ENCODE measurements at regions not wholly inside any gene's neighbourhood (a gene's known extent, or its start where the extent isn't known, plus 50 kb on each side); places are given as distances from the start of the nearest gene placed in this dataset.

DNA sequence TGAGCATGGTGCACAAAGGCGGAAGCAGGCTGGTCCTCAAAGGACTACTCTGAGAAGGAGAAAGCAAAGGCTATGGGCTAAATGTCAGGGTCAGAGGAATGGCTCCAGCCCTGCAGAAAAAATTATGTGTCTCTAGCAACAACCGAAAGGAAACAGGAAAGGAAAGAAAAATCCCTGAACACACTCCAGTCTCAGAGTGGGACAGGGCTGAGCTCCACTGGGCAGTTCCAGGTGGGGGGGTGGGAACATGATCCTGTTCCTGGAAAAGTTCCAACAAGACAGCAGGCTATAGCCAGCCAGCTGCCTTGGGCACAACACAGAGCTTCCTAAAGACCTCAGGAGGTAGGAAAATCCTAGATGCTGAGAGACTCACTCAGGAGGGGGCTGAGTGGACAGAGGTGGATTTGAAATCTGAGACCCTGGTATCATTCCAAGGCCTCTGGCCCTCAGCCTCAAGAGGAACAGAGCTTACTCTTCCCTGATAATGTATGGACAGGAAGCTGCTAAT, 1088.2 kb downstream of the TBC1D22A start:
- Histone ChIP-seq H3K36me3 (ENCODE audit: control insufficient read depth, insufficient read depth, low read length) (no peaks in the 10 kb centered on the region), H3K4me3 (ENCODE audit: low read depth, low read length) (no peak overlapping the region), H3K27me3 (ENCODE audit: control insufficient read depth, insufficient read depth, low read length) (no peaks in the 10 kb centered on the region)
- FAIRE-seq: no peak
- DNase-seq (ENCODE audit: low read depth): no peak
- TF ChIP-seq, protein P1, sequence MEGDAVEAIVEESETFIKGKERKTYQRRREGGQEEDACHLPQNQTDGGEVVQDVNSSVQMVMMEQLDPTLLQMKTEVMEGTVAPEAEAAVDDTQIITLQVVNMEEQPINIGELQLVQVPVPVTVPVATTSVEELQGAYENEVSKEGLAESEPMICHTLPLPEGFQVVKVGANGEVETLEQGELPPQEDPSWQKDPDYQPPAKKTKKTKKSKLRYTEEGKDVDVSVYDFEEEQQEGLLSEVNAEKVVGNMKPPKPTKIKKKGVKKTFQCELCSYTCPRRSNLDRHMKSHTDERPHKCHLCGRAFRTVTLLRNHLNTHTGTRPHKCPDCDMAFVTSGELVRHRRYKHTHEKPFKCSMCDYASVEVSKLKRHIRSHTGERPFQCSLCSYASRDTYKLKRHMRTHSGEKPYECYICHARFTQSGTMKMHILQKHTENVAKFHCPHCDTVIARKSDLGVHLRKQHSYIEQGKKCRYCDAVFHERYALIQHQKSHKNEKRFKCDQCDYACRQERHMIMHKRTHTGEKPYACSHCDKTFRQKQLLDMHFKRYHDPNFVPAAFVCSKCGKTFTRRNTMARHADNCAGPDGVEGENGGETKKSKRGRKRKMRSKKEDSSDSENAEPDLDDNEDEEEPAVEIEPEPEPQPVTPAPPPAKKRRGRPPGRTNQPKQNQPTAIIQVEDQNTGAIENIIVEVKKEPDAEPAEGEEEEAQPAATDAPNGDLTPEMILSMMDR (IDR thresholded peaks at IDR 0.05; ENCODE audit: insufficient read depth, low read length, severe bottlenecking): no peak

DNA sequence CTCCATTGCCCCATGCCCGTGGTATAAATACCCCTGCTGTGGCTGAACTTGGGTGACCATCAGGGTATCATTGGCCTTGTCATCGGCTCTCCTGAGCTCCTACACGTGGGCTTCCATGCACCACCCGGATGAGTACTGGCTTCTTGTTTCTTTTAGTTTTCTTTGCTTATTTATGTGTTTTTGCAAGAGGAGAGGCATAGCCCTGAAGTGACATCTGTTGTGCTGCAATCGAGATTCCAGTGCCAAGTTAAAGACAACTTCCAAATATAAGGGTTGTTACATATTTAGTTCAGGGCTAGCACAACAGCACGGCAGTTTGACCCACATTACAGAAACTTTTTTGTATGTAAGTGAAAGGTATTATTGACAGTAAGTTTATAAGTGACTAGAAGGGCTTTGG, 1087.1 kb downstream of the TBC1D22A start:
- DNase-seq (ENCODE audit: low read depth) (no peak), FAIRE-seq (no peak)
- Histone ChIP-seq H3K36me3 (ENCODE audit: control insufficient read depth, insufficient read depth, low read length) (no peaks in the 10 kb centered on the region), H3K4me3 (ENCODE audit: low read depth, low read length) (no peak overlapping the region), H3K27me3 (ENCODE audit: control insufficient read depth, insufficient read depth, low read length) (no peaks in the 10 kb centered on the region)
- TF ChIP-seq, protein P1 (IDR thresholded peaks at IDR 0.05; ENCODE audit: insufficient read depth, low read length, severe bottlenecking): no peak

DNA sequence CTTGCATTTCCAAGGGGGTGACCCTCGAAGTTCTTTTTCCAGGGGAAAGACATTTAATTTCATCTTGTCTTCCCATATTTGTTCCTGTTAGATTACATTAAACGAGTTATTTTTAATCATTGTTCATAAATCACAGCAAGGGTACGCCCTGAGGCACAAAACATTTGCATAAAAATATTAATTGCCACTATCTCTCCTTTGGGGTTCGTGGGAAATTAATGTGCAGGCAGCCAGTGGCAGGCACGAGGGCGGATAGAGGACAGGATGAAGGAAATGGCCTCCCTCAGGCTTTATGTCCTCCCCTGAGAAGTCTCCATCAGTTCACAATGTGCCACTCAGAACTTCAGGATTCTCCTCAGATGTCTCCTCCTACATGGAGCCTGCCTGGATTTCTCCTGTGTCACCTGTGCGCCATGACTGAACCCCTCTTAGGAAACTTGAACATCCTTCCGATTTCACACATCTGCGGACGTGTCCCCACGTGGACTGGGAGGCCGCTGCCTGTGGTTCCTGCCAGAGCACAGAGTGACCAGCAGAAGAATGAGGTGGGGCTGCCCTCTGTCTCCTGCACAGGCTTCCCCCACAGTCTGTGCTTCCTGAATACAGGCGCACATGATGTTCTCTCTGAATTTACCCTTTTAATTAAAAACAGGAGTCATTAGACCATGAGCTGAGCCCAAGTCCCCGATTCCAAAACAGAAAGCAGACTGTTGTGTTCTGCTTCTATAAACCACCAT, 1085.9 kb downstream of the TBC1D22A start:
- Histone ChIP-seq H3K27me3 (ENCODE audit: control insufficient read depth, insufficient read depth, low read length) (no peaks in the 10 kb centered on the region), H3K36me3 (ENCODE audit: control insufficient read depth, insufficient read depth, low read length) (no peaks in the 10 kb centered on the region), H3K4me3 (ENCODE audit: low read depth, low read length) (no peak overlapping the region)
- DNase-seq (ENCODE audit: low read depth) (no peak), FAIRE-seq (no peak)
- TF ChIP-seq, protein P1 (IDR thresholded peaks at IDR 0.05; ENCODE audit: insufficient read depth, low read length, severe bottlenecking): no peak

DNA sequence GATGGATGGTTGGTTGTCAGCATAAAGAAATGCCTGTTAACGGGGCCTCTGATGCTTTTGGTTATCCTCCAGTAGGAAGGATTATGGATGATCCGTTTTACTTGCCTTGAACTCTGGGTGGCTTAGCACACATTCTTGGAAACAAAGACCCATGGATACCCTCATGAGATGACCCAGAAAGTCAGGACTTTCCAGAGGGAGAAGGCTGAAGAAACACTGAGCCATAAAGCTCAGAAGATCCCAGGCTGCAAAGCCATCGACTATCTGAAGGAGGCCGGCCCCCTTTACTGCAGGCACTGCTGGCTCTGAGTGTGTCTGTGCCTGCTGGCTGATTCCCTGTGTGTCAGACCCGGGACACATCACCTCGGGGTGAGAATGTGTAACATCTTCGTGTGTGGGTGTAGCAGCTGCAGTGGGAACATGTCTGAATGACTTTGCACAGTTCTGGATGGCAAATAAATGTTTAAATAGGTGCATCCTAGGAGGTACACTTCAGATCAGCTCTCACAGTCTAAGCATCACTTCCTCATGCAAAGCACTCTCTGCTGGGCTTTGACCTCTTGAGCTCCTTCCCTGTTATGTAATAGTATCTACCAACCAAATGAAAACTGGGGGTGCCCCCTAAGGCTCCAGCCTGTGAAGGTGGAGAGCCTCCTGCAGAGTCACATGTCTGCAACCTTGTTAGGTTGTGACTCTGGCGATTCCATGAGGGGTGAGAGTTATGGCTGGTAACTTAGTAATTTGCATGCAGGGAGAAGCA, 1084.9 kb downstream of the TBC1D22A start:
- no peaks in the 10 kb centered on the region for H3K36me3 ChIP-seq (ENCODE audit: control insufficient read depth, insufficient read depth, low read length)
- FAIRE-seq (no peak), DNase-seq (ENCODE audit: low read depth) (no peak)
- TF ChIP-seq, protein P1 (IDR thresholded peaks at IDR 0.05; ENCODE audit: insufficient read depth, low read length, severe bottlenecking): no peak
- H3K27me3 ChIP-seq (ENCODE audit: control insufficient read depth, insufficient read depth, low read length): no peaks in the 10 kb centered on the region
- no peak overlapping the region for H3K4me3 ChIP-seq (ENCODE audit: low read depth, low read length)

DNA sequence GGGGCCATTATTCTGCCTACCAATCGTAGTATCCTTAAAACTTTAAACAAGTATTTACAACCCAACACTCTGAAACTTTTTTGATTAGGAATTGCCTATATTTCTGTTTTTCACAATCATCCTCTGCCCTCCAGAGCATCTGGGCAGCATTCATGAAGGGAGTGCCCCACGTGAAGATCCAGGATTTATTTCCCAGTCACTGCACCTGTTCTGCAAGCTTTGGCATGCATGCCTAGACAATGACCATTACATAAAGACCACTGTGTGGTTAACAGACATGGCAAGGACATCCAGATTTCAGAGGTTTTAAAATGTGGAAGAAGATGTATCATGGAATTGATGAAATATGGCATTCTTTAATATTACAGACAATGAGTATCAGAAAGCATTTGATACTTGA, 1083.8 kb downstream of the TBC1D22A start:
- no peaks in the 10 kb centered on the region for H3K27me3 ChIP-seq (ENCODE audit: control insufficient read depth, insufficient read depth, low read length)
- H3K36me3 ChIP-seq (ENCODE audit: control insufficient read depth, insufficient read depth, low read length): no peaks in the 10 kb centered on the region
- H3K4me3 ChIP-seq (ENCODE audit: low read depth, low read length): no peak overlapping the region
- DNase-seq (ENCODE audit: low read depth) (no peak), FAIRE-seq (no peak)
- TF ChIP-seq, protein P1 (IDR thresholded peaks at IDR 0.05; ENCODE audit: insufficient read depth, low read length, severe bottlenecking): no peak

All from bronchial epithelial cell (primary cell).